B cell (primary cell): ENCODE measurements at regions not wholly inside any gene's neighbourhood (a gene's known extent, or its start where the extent isn't known, plus 50 kb on each side); places are given as distances from the start of the nearest gene placed in this dataset.

Source experiments
- EZH2 ChIP-seq: IDR thresholded peaks from 2 replicates; pipeline ENCODE4 v1.6.1; 2012; ENCODE audit warnings: borderline replicate concordance, low read depth, mild to moderate bottlenecking, moderate library complexity, low read length; ENCODE audit not compliant: insufficient read depth, poor library complexity, severe bottlenecking
- TF ChIP-seq, protein P1 (sequence below): fragments of 200-600 bp; IDR thresholded peaks from one replicate; pipeline ENCODE4 v1.8.0; 2022; ENCODE audit warnings: antibody characterized with exemption, mild to moderate bottlenecking

DNA sequence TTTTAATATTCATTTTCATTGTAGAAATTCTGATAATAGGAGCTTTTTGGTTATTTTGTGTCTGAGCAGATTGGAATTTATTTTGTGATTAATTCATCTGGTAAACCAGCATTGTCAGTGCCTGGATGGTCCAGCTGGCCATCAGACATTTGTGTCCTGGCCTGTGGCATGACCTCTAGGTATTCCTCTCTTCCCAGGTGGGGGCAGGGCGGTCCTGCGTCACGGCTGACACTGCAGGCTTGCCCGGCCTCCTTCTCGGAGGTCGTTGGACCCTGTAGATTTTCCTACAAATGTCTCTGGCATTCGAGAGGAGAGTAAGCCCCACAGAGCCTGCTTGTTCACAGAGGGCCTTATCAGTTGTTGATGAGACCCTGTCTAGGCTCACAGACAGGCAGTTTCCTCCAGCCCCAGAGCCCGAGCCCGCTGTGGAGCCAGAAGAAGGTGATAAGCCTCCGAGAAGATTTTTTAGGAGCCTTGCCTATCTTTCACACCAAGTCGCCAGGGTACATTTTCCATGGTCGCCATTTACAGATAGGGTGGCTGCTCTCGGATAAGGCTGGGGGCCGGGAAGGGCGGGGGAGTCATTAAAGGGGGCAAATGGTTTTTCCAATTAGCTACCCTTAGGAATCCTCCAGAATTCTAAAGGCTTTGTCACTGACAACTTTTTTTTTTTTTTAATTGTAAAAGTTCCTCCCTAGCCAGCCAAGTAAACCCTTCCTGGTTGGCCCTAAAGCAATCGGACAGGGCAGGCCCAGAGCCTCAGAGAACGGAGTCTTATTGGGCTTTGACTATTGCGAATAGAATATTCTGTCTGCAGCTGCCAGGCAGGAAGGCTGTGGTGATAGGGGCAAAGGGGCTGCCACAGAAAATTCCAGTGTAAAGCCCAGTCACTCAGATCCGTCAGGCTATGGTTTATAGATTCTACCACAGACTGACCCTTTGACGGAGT is 78.1 kb upstream of the TBX20 start:
- TF ChIP-seq, protein P1, sequence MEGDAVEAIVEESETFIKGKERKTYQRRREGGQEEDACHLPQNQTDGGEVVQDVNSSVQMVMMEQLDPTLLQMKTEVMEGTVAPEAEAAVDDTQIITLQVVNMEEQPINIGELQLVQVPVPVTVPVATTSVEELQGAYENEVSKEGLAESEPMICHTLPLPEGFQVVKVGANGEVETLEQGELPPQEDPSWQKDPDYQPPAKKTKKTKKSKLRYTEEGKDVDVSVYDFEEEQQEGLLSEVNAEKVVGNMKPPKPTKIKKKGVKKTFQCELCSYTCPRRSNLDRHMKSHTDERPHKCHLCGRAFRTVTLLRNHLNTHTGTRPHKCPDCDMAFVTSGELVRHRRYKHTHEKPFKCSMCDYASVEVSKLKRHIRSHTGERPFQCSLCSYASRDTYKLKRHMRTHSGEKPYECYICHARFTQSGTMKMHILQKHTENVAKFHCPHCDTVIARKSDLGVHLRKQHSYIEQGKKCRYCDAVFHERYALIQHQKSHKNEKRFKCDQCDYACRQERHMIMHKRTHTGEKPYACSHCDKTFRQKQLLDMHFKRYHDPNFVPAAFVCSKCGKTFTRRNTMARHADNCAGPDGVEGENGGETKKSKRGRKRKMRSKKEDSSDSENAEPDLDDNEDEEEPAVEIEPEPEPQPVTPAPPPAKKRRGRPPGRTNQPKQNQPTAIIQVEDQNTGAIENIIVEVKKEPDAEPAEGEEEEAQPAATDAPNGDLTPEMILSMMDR = no peak
- TF ChIP-seq EZH2 = no peak
